Suprapubic skin (tissue), 3 donors: ENCODE measurements at regions not wholly inside any gene's neighbourhood (a gene's known extent, or its start where the extent isn't known, plus 50 kb on each side); places are given as distances from the start of the nearest gene placed in this dataset.

Source experiments
- CTCF ChIP-seq, 2 donors: fragments of 200-600 bp in 1 of 2; fragments of 450-650 bp in 1 of 2; sonication (generic) in 1 of 2; IDR thresholded peaks; one replicate each; pipeline ENCODE4 v1.5.1; 2016 to 2019; ENCODE audit warnings: antibody characterized with exemption in 2 of 2, mild to moderate bottlenecking in 1 of 2, moderate library complexity in 1 of 2
- POLR2AphosphoS5 ChIP-seq, 3 donors: sonication (generic); formaldehyde crosslinking; IDR thresholded peaks; one replicate each; pipeline ENCODE4 v1.6.1; 2017; ENCODE audit warnings: antibody characterized with exemption in 3 of 3

GRCh38 chr13:40215747-40216146, 450.7 kb downstream of the FOXO1 start:
- TF ChIP-seq POLR2AphosphoS5 (IDR thresholded peaks at IDR 0.05) (no peak), CTCF (IDR thresholded peaks at IDR 0.05) (no peak)
